ENCODE measurements at regions not wholly inside any gene's neighbourhood (a gene's known extent, or its start where the extent isn't known, plus 50 kb on each side); places are given as distances from the start of the nearest gene placed in this dataset.

DNA sequence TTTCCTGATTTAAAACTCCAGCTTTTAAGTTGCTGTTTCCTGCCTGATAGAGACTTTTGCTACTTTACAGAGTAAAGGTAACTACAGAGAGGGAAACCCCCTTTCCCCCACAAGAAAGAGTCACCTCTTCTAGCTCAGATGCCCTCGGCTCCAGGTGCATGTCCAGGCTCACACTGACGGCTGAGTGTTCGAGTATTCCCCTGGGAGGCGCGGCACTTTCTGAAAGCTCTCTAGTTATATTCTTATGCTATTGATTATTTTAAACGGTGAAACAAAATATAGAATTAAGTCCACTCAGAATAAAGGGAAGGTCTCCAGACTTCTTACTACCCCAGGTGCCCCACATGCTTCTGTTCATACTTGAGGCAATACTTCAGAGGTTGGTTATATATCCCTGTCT, 160.3 kb upstream of the FMN2 start:
- Histone ChIP-seq H3K27me3 (ENCODE audit: control insufficient read depth, extremely low read depth, insufficient read depth, low read length) (no peaks in the 10 kb centered on the region), H3K4me2 (ENCODE audit: control insufficient read depth, extremely low read depth, insufficient read depth, low read depth, low read length) (no peak overlapping the region), H3K27ac (ENCODE audit: control insufficient read depth, insufficient read depth, low read length) (no peak overlapping the region), H3K9me1 (ENCODE audit: control insufficient read depth, extremely low read depth, insufficient read depth, low read length) (no peaks in the 10 kb centered on the region), H3K4me3 (ENCODE audit: control insufficient read depth in 2 of 3, extremely low read depth in 1 of 3, insufficient read depth in 2 of 3, low read depth in 1 of 3, low read length in 3 of 3) (no peak overlapping the region), H2AFZ (ENCODE audit: control insufficient read depth, low read length) (no peak overlapping the region), H4K20me1 (ENCODE audit: control insufficient read depth, extremely low read depth, insufficient read depth, low read length) (no peaks in the 10 kb centered on the region), H3K79me2 (ENCODE audit: control insufficient read depth, insufficient read depth, low read length) (no peaks in the 10 kb centered on the region), H3K36me3 (ENCODE audit: control insufficient read depth in 2 of 2, extremely low read depth in 1 of 2, insufficient read depth in 2 of 2, low read length in 2 of 2) (no peaks in the 10 kb centered on the region), H3K9me3 (ENCODE audit: control insufficient read depth, low read depth, low read length) (no peaks in the 10 kb centered on the region), H3K4me1 (ENCODE audit: control insufficient read depth, extremely low read depth, insufficient read depth, low read length) (no peaks in the 10 kb centered on the region), H3K9ac (ENCODE audit: control insufficient read depth, extremely low read depth, insufficient read depth, low read length) (no peak overlapping the region)
- dilution Hi-C loops (cut with MboI; ENCODE audit: extremely low pct_ligation_motif_present, low sequenced_read_pairs): no loop called here
- no peak for DNase-seq (ENCODE audit: low read depth, low spot score)
- FAIRE-seq: no peak
- TF ChIP-seq, protein P1, sequence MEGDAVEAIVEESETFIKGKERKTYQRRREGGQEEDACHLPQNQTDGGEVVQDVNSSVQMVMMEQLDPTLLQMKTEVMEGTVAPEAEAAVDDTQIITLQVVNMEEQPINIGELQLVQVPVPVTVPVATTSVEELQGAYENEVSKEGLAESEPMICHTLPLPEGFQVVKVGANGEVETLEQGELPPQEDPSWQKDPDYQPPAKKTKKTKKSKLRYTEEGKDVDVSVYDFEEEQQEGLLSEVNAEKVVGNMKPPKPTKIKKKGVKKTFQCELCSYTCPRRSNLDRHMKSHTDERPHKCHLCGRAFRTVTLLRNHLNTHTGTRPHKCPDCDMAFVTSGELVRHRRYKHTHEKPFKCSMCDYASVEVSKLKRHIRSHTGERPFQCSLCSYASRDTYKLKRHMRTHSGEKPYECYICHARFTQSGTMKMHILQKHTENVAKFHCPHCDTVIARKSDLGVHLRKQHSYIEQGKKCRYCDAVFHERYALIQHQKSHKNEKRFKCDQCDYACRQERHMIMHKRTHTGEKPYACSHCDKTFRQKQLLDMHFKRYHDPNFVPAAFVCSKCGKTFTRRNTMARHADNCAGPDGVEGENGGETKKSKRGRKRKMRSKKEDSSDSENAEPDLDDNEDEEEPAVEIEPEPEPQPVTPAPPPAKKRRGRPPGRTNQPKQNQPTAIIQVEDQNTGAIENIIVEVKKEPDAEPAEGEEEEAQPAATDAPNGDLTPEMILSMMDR (optimal IDR thresholded peaks at IDR 0.05 in 1 of 3, IDR thresholded peaks at IDR 0.05 in 1 of 3, conservative IDR thresholded peaks at IDR 0.05 in 1 of 3; ENCODE audit: extremely low read depth in 1 of 3, insufficient read depth in 2 of 3, low read length in 3 of 3): no peak
- TF ChIP-seq EZH2 (IDR thresholded peaks at IDR 0.05; ENCODE audit: low read length): no peak

DNA sequence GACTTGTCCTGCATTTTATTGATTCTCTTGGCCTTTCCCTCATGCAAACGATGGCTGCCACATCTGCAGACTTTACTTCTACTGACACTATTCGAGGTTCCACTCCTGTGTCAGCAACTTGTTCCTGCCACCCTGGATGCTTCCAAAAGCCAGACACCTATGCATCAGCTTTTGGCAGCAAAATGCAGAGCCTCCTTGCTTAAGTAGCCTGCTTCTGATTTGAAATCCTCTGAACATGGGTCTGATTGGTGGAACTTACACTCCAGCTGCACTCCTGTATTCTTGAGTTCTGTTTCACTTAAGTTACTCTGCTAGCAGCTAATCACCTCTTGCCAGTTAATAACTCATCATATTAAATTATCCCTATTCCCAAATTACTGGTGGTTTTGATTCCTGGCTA, 152.1 kb upstream of the FMN2 start:
- Histone ChIP-seq H3K9ac (ENCODE audit: control insufficient read depth, extremely low read depth, insufficient read depth, low read length) (no peak overlapping the region), H3K36me3 (ENCODE audit: control insufficient read depth in 2 of 2, extremely low read depth in 1 of 2, insufficient read depth in 2 of 2, low read length in 2 of 2) (no peaks in the 10 kb centered on the region), H3K4me2 (ENCODE audit: control insufficient read depth, extremely low read depth, insufficient read depth, low read depth, low read length) (no peak overlapping the region), H3K9me3 (ENCODE audit: control insufficient read depth, low read depth, low read length) (no peaks in the 10 kb centered on the region), H2AFZ (ENCODE audit: control insufficient read depth, low read length) (no peak overlapping the region), H4K20me1 (ENCODE audit: control insufficient read depth, extremely low read depth, insufficient read depth, low read length) (no peaks in the 10 kb centered on the region), H3K4me3 (ENCODE audit: control insufficient read depth in 2 of 3, extremely low read depth in 1 of 3, insufficient read depth in 2 of 3, low read depth in 1 of 3, low read length in 3 of 3) (no peak overlapping the region), H3K4me1 (ENCODE audit: control insufficient read depth, extremely low read depth, insufficient read depth, low read length) (no peaks in the 10 kb centered on the region), H3K79me2 (ENCODE audit: control insufficient read depth, insufficient read depth, low read length) (no peaks in the 10 kb centered on the region), H3K27ac (ENCODE audit: control insufficient read depth, insufficient read depth, low read length) (no peak overlapping the region), H3K27me3 (ENCODE audit: control insufficient read depth, extremely low read depth, insufficient read depth, low read length) (no peaks in the 10 kb centered on the region), H3K9me1 (ENCODE audit: control insufficient read depth, extremely low read depth, insufficient read depth, low read length) (no peaks in the 10 kb centered on the region)
- FAIRE-seq (no peak), DNase-seq (ENCODE audit: low read depth, low spot score) (no peak)
- dilution Hi-C loops (cut with MboI; ENCODE audit: extremely low pct_ligation_motif_present, low sequenced_read_pairs): no loop called here
- TF ChIP-seq, protein P1 (optimal IDR thresholded peaks at IDR 0.05 in 1 of 3, IDR thresholded peaks at IDR 0.05 in 1 of 3, conservative IDR thresholded peaks at IDR 0.05 in 1 of 3; ENCODE audit: extremely low read depth in 1 of 3, insufficient read depth in 2 of 3, low read length in 3 of 3): no peak
- no peak for TF ChIP-seq EZH2 (IDR thresholded peaks at IDR 0.05; ENCODE audit: low read length)

Data from keratinocyte (primary cell).